ENCODE measurements at regions not wholly inside any gene's neighbourhood (a gene's known extent, or its start where the extent isn't known, plus 50 kb on each side); places are given as distances from the start of the nearest gene placed in this dataset.

DNA sequence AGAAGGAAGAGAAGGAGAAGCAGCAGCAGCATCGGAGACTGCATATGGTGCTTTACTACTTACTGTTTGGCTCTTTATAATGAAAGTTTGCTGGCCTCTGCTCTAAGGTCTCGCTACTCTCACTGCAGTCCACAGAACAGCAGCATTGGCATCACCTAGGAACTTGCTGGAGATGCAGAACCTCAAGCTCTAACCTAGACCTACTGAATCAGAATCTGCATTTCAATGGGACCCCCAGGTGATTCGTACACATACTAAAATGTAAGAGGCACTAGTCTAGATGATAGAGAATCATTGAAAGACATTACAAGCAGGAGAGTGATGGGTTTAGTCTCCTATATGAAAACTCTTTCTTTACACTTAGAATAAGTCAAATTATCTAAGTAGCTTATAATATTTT lies 270.6 kb downstream of the KLF5 start:
- TF ChIP-seq, protein P1, sequence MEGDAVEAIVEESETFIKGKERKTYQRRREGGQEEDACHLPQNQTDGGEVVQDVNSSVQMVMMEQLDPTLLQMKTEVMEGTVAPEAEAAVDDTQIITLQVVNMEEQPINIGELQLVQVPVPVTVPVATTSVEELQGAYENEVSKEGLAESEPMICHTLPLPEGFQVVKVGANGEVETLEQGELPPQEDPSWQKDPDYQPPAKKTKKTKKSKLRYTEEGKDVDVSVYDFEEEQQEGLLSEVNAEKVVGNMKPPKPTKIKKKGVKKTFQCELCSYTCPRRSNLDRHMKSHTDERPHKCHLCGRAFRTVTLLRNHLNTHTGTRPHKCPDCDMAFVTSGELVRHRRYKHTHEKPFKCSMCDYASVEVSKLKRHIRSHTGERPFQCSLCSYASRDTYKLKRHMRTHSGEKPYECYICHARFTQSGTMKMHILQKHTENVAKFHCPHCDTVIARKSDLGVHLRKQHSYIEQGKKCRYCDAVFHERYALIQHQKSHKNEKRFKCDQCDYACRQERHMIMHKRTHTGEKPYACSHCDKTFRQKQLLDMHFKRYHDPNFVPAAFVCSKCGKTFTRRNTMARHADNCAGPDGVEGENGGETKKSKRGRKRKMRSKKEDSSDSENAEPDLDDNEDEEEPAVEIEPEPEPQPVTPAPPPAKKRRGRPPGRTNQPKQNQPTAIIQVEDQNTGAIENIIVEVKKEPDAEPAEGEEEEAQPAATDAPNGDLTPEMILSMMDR (IDR thresholded peaks at IDR 0.05; ENCODE audit: insufficient read depth, low read depth, low read length), result no peak
- TF ChIP-seq EZH2 (IDR thresholded peaks at IDR 0.05; ENCODE audit: insufficient read depth, low read length), result no peak
